HEK293 (cell line): ENCODE measurements at regions not wholly inside any gene's neighbourhood (a gene's known extent, or its start where the extent isn't known, plus 50 kb on each side); places are given as distances from the start of the nearest gene placed in this dataset.

Source experiments
- GLI2 ChIP-seq: fragments of 450-650 bp; formaldehyde crosslinking; IDR thresholded peaks from 2 replicates; pipeline ENCODE4; 2017; ENCODE audit warnings: missing biosample characterization, missing genetic modification characterization, low read depth, borderline replicate concordance
- GLIS2 ChIP-seq: fragments of 450-650 bp; formaldehyde crosslinking; IDR thresholded peaks from 2 replicates; pipeline ENCODE4 v1.5.1; 2016; ENCODE audit warnings: missing biosample characterization, missing genetic modification characterization
- IKZF3 ChIP-seq: fragments of 450-650 bp; IDR thresholded peaks from 2 replicates; pipeline ENCODE4 v1.5.0; 2018; ENCODE audit warnings: missing biosample characterization, mild to moderate bottlenecking, missing genetic modification characterization, moderate library complexity
- OVOL3 ChIP-seq: fragments of 450-650 bp; formaldehyde crosslinking; IDR thresholded peaks from 2 replicates; pipeline ENCODE4 v1.5.1; 2016; ENCODE audit warnings: missing biosample characterization, missing genetic modification characterization
- PRDM4 ChIP-seq: fragments of 450-650 bp; formaldehyde crosslinking; IDR thresholded peaks from 2 replicates; pipeline ENCODE4 v1.5.1; 2017; ENCODE audit warnings: missing biosample characterization, missing genetic modification characterization
- PRDM6 ChIP-seq: fragments of 450-650 bp; formaldehyde crosslinking; IDR thresholded peaks from 2 replicates; pipeline ENCODE4 v1.5.1; 2017; ENCODE audit warnings: missing biosample characterization, missing genetic modification characterization
- SALL2 ChIP-seq: fragments of 450-650 bp; formaldehyde crosslinking; IDR thresholded peaks from 2 replicates; pipeline ENCODE4 v1.5.0; 2017; ENCODE audit warnings: missing biosample characterization, mild to moderate bottlenecking, missing genetic modification characterization, borderline replicate concordance
- SCRT1 ChIP-seq: fragments of 450-650 bp; formaldehyde crosslinking; IDR thresholded peaks from 2 replicates; pipeline ENCODE4 v1.5.1; 2016; ENCODE audit warnings: missing biosample characterization, missing genetic modification characterization, borderline replicate concordance
- SP7 ChIP-seq: fragments of 450-650 bp; formaldehyde crosslinking; IDR thresholded peaks from 2 replicates; pipeline ENCODE4 v1.5.1; 2016; ENCODE audit warnings: missing biosample characterization, missing genetic modification characterization
- ZBTB11 ChIP-seq: fragments of 450-650 bp; formaldehyde crosslinking; conservative IDR thresholded peaks from 2 replicates; pipeline ENCODE4 v1.5.1; 2016; ENCODE audit warnings: low read depth, missing biosample characterization, missing genetic modification characterization
- ZNF148 ChIP-seq: fragments of 450-650 bp; formaldehyde crosslinking; IDR thresholded peaks from 2 replicates; pipeline ENCODE4 v1.5.0; 2017; ENCODE audit warnings: missing biosample characterization, missing genetic modification characterization, borderline replicate concordance
- ZNF2 ChIP-seq: fragments of 450-650 bp; formaldehyde crosslinking; IDR thresholded peaks from 2 replicates; pipeline ENCODE4 v1.5.1; 2016; ENCODE audit warnings: missing biosample characterization, missing genetic modification characterization
- ZNF202 ChIP-seq: fragments of 450-650 bp; formaldehyde crosslinking; IDR thresholded peaks from 2 replicates; pipeline ENCODE4 v1.5.1; 2016; ENCODE audit warnings: missing biosample characterization, missing genetic modification characterization, borderline replicate concordance
- ZNF221 ChIP-seq: fragments of 450-650 bp; formaldehyde crosslinking; IDR thresholded peaks from 2 replicates; pipeline ENCODE4 v1.5.1; 2017; ENCODE audit warnings: missing biosample characterization, missing genetic modification characterization, borderline replicate concordance
- ZNF23 ChIP-seq: fragments of 450-650 bp; formaldehyde crosslinking; IDR thresholded peaks from 2 replicates; pipeline ENCODE4 v1.5.1; 2016; ENCODE audit warnings: missing biosample characterization, missing genetic modification characterization, borderline replicate concordance
- ZNF350 ChIP-seq: fragments of 450-650 bp; formaldehyde crosslinking; IDR thresholded peaks from 2 replicates; pipeline ENCODE4 v1.5.0; 2017; ENCODE audit warnings: missing biosample characterization, mild to moderate bottlenecking, missing genetic modification characterization
- ZNF37A ChIP-seq: fragments of 450-650 bp; IDR thresholded peaks from 2 replicates; pipeline ENCODE4 v1.5.1; 2018; ENCODE audit warnings: missing biosample characterization, missing genetic modification characterization
- ZNF416 ChIP-seq: fragments of 450-650 bp; formaldehyde crosslinking; IDR thresholded peaks from 2 replicates; pipeline ENCODE4 v1.5.1; 2016; ENCODE audit warnings: missing biosample characterization, missing genetic modification characterization
- ZNF449 ChIP-seq: fragments of 450-650 bp; formaldehyde crosslinking; IDR thresholded peaks from 2 replicates; pipeline ENCODE4 v1.5.1; 2017; ENCODE audit warnings: missing biosample characterization, mild to moderate bottlenecking, missing genetic modification characterization, moderate library complexity
- ZNF488 ChIP-seq: fragments of 450-650 bp; formaldehyde crosslinking; IDR thresholded peaks from 2 replicates; pipeline ENCODE4 v1.5.1; 2016; ENCODE audit warnings: missing biosample characterization, missing genetic modification characterization
- ZNF558 ChIP-seq: fragments of 450-650 bp; formaldehyde crosslinking; IDR thresholded peaks from 2 replicates; pipeline ENCODE4 v1.5.1; 2016; ENCODE audit warnings: missing biosample characterization, missing genetic modification characterization
- ZNF596 ChIP-seq: fragments of 450-650 bp; IDR thresholded peaks from 2 replicates; pipeline ENCODE4 v1.5.0; 2018; ENCODE audit warnings: missing biosample characterization, mild to moderate bottlenecking, missing genetic modification characterization, moderate library complexity
- ZNF645 ChIP-seq: fragments of 450-650 bp; formaldehyde crosslinking; IDR thresholded peaks from 2 replicates; pipeline ENCODE4; 2016; ENCODE audit warnings: missing biosample characterization, missing genetic modification characterization
- ZNF747 ChIP-seq: fragments of 450-650 bp; formaldehyde crosslinking; IDR thresholded peaks from 2 replicates; pipeline ENCODE4 v1.5.1; 2016; ENCODE audit warnings: missing biosample characterization, missing genetic modification characterization
- ZNF830 ChIP-seq: fragments of 450-650 bp; IDR thresholded peaks from 2 replicates; pipeline ENCODE4 v1.5.0; 2018; ENCODE audit warnings: missing biosample characterization, missing genetic modification characterization, low read depth, mild to moderate bottlenecking, moderate library complexity

GRCh38 chr7:27346531-27347275, 104.1 kb downstream of the EVX1 start (continued):
- TF ChIP-seq SCRT1, result no peak
- TF ChIP-seq ZNF596 (tag by site-specific recombination), result no peak
- TF ChIP-seq ZNF830 (tag by site-specific recombination), result no peak
- no peak for TF ChIP-seq ZNF350
- no peak for TF ChIP-seq ZNF416 (tag by site-specific recombination)
- no peak for TF ChIP-seq ZNF2
- no peak for TF ChIP-seq ZNF148 (tag by site-specific recombination)
- TF ChIP-seq ZNF449 (tag by site-specific recombination), result no peak
- no peak for TF ChIP-seq ZNF37A (tag by site-specific recombination)
- no peak for TF ChIP-seq ZNF221
- TF ChIP-seq ZBTB11, result no peak
- TF ChIP-seq GLIS2, result no peak
- TF ChIP-seq ZNF747 (tag by site-specific recombination), result no peak
- 0 out of 2 replicates have a peak, but pooled peaks have one; percentile 38 for TF ChIP-seq SP7
- 0 out of 2 replicates have a peak, but pooled peaks have one; percentile 44 for TF ChIP-seq PRDM4 (tag by site-specific recombination)
- no peak for TF ChIP-seq ZNF645 (tag by site-specific recombination)
- peak; percentile 91 for TF ChIP-seq PRDM6
- TF ChIP-seq OVOL3, result no peak
- no peak for TF ChIP-seq SALL2 (tag by site-specific recombination)
- TF ChIP-seq IKZF3 (tag by site-specific recombination), result peak; percentile 70
- TF ChIP-seq ZNF488 (tag by site-specific recombination), result no peak
- TF ChIP-seq ZNF558 (tag by site-specific recombination), result no peak; the same call in 1 of the 2 replicates
- no peak for TF ChIP-seq ZNF202 (tag by site-specific recombination)
- TF ChIP-seq GLI2 (tag by site-specific recombination), result no peak
- TF ChIP-seq ZNF23 (tag by site-specific recombination), result no peak
